GM18909 (cell line): ENCODE measurements at regions not wholly inside any gene's neighbourhood (a gene's known extent, or its start where the extent isn't known, plus 50 kb on each side); places are given as distances from the start of the nearest gene placed in this dataset.

ENCODE experiments used
- ATAC-seq: cut with Tn5 transposase; IDR thresholded peaks from one replicate; pipeline ENCODE4 v1.9.1; 2021; ENCODE audit warnings: mild to moderate bottlenecking; ENCODE audit not compliant: unreplicated experiment, poor library complexity

- ATAC-seq: no peak
These were observed 275.5 kb downstream of the EFNB2 start for GRCh38 chr13:106259928-106260327.

DNA sequence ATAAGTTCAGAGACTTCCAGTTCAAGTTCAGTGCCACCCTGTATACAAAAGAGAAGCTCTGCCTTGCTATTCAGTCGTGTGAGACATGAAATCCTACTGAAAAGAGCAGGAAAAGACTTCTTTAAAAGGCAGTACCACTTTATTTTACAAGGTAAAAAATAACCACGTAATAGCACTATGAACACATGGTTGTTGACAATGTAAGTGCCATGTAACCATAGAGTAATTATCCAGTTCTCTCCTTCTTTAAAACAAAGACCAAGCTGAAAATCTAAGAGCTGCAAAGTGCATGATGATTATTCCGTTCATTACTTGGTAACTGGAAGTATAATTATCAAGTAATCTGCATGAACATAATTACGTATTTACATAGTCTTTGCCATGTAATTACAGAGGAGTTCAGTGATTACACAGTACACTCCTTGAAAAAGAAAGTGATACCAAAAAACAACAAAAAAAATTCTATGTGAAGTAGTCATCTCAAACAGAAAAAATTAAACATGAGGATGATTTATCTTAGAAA is 288.7 kb downstream of the EFNB2 start:
- ATAC-seq: no peak

- no peak for ATAC-seq
These were observed 289.2 kb downstream of the EFNB2 start for GRCh38 chr13:106246242-106246641.

DNA sequence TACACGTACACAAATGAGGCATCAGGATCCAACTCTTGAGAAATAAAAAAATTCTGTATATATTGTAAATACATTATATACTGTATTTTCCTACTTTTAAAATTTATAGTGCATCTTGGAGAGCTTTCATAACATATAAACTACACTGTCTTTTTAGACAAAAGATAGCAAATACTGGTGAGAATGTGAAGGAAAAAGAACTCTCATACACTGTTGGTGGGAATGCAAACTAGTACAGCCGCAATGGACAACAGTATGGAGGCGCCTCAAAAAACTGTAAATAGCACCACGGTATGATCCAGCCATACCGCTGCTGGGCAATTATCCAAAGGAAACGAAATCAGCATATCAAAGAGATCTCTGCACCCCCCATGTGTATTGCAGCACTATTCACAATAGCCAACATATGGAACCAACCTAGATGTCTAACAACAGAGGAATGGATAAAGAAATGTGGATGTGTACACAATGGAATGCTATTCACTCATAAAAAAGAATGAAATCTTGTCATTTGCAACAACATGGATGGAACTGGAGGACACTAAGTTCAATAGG is 292.4 kb downstream of the EFNB2 start:
- no peak for ATAC-seq

DNA sequence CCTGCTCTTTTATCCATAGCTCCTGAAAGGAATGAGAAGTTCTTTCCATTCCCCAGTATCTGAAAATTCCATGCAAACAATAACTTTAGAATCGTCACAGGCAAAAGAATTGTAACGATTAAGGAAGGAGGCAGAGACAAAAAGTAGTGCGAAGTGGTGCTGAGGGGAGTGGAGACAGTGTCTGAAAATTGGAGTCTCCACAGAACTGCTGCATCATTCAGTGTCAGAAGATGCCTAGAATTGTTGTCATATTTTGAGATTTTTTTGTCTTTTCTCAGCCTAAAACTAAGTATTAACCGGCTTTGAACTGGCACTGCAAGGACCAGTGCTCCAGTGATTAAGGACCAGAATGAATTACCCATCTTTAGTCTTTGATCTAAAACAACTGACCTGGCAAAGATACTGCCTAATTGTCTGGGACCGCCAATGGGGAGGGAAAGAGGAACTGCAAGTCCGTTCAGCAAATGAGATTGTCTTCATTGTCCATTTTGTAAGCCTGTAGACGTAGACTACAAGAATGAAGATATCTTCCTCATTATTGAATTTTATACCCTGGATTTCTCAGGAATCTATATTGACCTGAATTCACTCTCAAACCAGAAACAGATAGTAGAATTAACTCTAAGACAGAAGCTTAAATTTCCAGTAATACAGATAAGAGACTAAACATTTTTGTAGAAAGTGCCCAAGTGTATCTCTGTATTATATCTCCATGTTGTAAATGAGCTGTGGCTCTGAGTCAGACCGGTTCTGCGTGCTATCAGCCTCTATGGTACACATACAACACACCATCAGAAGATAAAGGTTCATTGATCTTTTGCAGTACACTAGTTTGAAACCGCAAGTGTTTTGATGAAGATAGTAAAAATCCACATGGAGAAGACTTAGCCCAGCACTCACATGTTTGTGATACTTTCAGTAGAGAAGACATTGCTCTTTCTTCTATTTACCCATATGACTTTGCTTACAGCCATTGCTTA is 293.2 kb downstream of the EFNB2 start:
- no peak for ATAC-seq

GRCh38 chr13:106238690-106239089 is 296.8 kb downstream of the EFNB2 start:
- ATAC-seq: no peak

GRCh38 chr13:106234636-106235035 is 300.8 kb downstream of the EFNB2 start:
- ATAC-seq: no peak

DNA sequence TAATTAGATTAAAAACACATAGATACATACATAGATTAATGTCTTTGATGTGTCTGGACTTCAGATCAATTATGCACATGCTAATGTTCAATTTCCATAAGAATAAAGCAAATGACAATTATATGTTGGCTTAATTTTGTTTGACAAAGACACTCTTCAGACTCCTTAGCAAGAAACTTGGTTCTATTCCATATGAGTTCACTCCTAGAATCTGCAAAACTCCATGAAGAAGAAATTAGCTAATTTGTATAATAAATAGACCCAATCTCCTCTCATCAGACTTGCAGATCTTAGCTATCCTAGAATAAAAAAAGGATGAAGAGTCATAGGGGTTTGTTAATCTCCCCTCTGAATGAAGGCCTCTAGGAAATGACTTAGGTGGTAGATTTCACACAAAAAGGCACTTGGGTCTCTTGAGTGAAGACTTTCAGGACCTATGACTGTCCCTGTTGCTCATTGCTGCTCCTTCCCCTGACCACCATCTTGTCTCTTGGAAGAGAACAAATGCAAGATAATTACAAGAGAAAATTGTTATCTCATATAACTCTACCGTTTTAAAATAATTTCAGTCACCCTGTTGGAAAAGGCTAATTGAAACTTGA is 302.2 kb downstream of the EFNB2 start:
- no peak for ATAC-seq

DNA sequence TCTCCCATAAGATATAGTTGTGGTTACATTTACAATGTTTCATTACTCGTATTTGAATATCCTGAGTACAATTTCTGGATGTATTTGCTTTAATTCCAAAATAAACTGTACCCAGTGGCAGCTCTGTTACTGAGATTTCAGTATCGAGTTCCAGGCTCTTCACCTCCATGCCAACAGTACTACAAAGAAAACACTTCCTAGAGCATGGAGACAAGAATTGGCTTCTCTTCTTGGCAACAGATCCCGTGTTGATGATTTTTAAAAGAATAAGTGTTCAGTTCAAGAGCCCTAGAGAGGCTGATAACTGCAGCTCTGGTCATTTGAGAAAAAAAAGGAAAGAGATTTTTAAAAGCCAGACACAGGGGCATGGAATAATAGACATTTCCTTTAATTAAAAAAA is 302.8 kb downstream of the EFNB2 start:
- no peak for ATAC-seq

DNA sequence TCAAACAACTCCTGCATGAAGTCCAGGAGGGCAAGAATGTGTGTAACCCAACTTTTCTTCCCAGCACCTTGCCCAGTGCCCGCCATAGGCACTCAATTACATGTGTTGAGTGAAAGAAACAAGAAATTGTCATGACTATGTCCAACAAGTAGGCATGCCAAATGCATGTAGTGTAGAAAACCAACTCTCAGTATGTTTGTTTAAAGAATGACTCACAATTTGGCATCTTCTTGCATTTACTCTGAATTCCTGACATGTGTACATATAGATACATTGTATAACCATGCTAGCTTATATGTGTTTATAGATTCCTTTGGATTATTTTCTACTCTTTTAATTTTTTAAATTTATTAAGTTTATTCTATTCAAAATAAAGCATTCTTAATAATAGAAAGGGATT is 305.0 kb downstream of the EFNB2 start:
- no peak for ATAC-seq

- ATAC-seq: no peak
These were observed 310.3 kb downstream of the EFNB2 start for GRCh38 chr13:106225126-106225525.

- no peak for ATAC-seq
These were observed 315.3 kb downstream of the EFNB2 start for GRCh38 chr13:106220211-106220610.

GRCh38 chr13:106213028-106213757 is 322.3 kb downstream of the EFNB2 start:
- no peak for ATAC-seq

DNA sequence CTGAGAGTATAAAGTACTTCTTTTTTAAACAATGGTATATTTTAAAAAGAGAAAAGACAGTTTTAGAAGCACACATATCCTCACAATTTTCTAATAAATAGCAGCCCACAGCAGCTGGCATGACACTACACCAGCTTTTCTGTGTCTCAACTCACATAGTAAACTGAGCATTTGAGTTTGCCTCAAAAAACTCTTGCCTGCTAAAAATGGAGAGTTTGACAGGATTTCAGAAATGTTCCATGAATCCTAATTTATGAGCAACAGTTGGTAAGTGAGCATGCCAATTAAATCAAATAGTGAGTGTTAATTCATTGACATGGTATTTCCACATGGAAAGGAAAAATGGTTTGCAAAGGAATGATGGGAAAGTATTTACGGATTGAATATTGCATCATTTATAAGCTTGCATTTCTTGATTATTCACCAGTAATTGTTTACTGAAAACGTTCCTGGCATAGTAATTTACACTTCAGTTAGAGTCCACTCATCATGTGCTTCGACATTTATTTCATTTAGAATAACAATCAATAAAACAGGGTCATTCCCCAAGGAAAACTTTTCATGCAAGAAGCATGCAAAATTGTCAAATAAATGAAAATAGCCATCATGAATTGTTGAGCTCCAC is 323.0 kb downstream of the EFNB2 start:
- no peak for ATAC-seq

GRCh38 chr13:106210324-106210723 is 325.1 kb downstream of the EFNB2 start:
- no peak for ATAC-seq

GRCh38 chr13:106205871-106206270 is 329.6 kb downstream of the EFNB2 start:
- ATAC-seq: no peak

DNA sequence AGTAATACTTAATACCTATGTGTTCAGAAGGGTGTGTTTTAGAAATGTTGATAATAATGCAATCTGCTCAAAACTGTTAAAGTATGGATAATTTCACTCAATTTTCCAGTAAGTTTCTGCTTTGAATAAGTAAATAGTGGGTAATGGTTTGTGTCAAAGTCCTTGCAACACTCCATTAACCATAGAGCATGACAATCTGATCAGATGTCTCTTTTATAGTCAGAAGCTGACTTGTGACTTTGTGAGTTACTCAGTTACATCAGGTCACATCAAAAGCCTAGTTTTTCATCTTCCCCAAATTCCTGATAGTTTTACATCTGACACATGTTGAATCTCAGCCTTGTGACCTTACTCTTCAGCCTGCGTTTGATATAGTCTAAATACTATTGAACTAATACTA is 338.0 kb downstream of the EFNB2 start:
- no peak for ATAC-seq

DNA sequence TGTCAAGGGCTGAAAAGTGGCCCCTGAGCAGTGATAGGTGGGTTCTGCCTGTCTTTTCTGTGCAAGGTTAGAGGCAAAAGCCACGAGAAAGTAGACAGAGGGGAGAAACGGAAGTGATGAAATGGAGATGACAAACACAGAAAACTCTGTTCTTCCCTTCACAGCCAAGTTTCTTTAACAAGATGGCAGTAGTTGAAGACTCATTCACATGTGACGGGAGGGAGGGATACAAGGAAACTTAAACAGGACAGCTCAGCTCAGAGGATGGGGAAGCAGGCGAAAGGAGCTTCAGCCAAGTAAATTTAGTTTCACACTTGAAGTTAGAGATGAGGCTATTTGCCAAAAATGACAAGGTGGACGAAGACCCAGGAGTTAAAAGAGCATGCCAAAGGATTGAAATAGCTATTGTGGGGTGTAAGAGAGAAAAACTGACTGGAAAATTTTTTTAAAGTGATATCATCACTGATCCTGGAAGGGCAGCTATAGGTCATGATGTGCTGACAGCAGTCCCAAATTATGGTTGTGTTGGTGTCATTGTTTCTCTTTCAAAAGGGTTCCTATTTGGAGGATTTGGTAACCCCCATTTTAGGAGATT is 347.9 kb downstream of the EFNB2 start:
- no peak for ATAC-seq

DNA sequence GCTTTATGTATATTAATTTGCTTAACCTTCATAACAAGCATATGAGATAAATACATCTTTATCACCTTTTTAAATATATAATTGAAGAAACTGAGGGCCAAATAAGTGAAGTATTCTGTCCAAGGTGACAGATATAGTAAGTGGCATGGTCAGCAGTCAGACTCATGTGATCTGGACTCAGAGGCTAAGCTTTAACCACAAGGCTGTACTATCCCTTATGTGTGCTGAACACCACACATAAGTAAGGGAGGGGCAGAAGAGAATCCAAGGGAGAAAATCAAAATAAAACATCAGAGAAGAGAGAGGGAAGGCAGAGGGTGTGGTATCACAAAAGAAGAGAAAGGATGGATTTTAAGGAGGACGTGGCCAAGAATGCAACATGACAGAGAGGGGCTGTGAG is 348.4 kb downstream of the EFNB2 start:
- no peak for ATAC-seq
